GM12878 (cell line): ENCODE measurements at regions not wholly inside any gene's neighbourhood (a gene's known extent, or its start where the extent isn't known, plus 50 kb on each side); places are given as distances from the start of the nearest gene placed in this dataset.

Source experiments
- ATAC-seq: fragments of 200-7000 bp; cut with Tn5 transposase; 3 replicates; pipeline ENCODE4 v1.9.1; 2020; ENCODE audit warnings: mild to moderate bottlenecking, moderate library complexity
- BruUV-seq: library from RNA; stranded (reverse); fragments of 400-500 nt; replicated peaks from 2 replicates; lab custom pipeline; 2021; lab: Mats Ljungman, UMichigan
- CTCF ChIA-PET: fragments of 300-600 bp; sonication (Branson Sonifier 250); formaldehyde crosslinking; extraction: SDS; loops from one replicate; lab custom pipeline; 2021; ENCODE audit warnings: inconsistent platforms; lab: Yijun Ruan, JAX
- POLR2A ChIA-PET: fragments of 350-600 bp; formaldehyde crosslinking; extraction: SDS; loops from one replicate; lab custom pipeline; 2021; ENCODE audit warnings: inconsistent platforms; lab: Charles Lee
- RAD21 ChIA-PET: fragments of 300-600 bp; sonication (Branson Sonifier 250); formaldehyde crosslinking; loops from one replicate; lab custom pipeline; 2023; ENCODE audit warnings: antibody characterized with exemption; ENCODE audit not compliant: unreplicated experiment; lab: Charles Lee
- SMC1A ChIA-PET: fragments of 300-600 bp; sonication (Branson Sonifier 250); formaldehyde crosslinking; loops from one replicate; lab custom pipeline; 2023; ENCODE audit not compliant: unreplicated experiment, uncharacterized antibody; lab: Charles Lee
- DNase-seq: peaks from one replicate; pipeline ENCODE4 v3.0.0-alpha.2; 2011; ENCODE audit warnings: low read depth, low spot score
- FAIRE-seq: peaks from 3 replicates; lab custom pipeline; 2011; peaks lifted over from hg19 to GRCh38; lab: Jason Lieb, UNC
- H2AFZ ChIP-seq: 2 replicates; pipeline ENCODE4 v1.6.0; 2011; ENCODE audit warnings: low read depth, low read length, control low read depth; ENCODE audit not compliant: control insufficient read depth
- H3K27ac ChIP-seq: 2 replicates; pipeline ENCODE4 v1.5.1; 2011; ENCODE audit warnings: control low read depth; ENCODE audit not compliant: control insufficient read depth, insufficient read depth
- H3K27me3 ChIP-seq, 2 experiments: replicated peaks in 1 of 2; 2 replicates each; pipeline versions ENCODE4 v1.6.0 to v1.6.1; 2011; ENCODE audit warnings: low read length in 1 of 2; ENCODE audit not compliant: control insufficient read depth in 2 of 2, insufficient read depth in 2 of 2
- H3K36me3 ChIP-seq, 2 experiments: 2 replicates each; pipeline ENCODE4 v1.5.1; 2011; ENCODE audit warnings: low read length in 1 of 2; ENCODE audit not compliant: control insufficient read depth in 2 of 2, insufficient read depth in 2 of 2
- H3K4me1 ChIP-seq: 2 replicates; pipeline ENCODE4 v1.6.1; 2011; ENCODE audit warnings: mild to moderate bottlenecking, low read length, moderate library complexity, mixed read lengths; ENCODE audit not compliant: control insufficient read depth, insufficient read depth
- H3K4me2 ChIP-seq: 2 replicates; pipeline ENCODE4 v1.6.0; 2011; ENCODE audit warnings: control low read depth; ENCODE audit not compliant: control insufficient read depth, insufficient read depth
- H3K4me3 ChIP-seq: fragments of 200-600 bp; sonication (generic); 2 replicates; pipeline ENCODE4 v1.5.1; 2016
- H3K79me2 ChIP-seq: 2 replicates; pipeline ENCODE4 v1.6.0; 2011; ENCODE audit warnings: low read length; ENCODE audit not compliant: control insufficient read depth, insufficient read depth
- H3K9ac ChIP-seq: 2 replicates; pipeline ENCODE4 v1.8.0; 2011; ENCODE audit warnings: low read length, control low read depth, mixed read lengths; ENCODE audit not compliant: control insufficient read depth, insufficient read depth
- H3K9me3 ChIP-seq: replicated peaks from 3 replicates; pipeline ENCODE4 v1.5.1; 2011; ENCODE audit warnings: mild to moderate bottlenecking, low read length; ENCODE audit not compliant: control insufficient read depth, insufficient read depth
- H4K20me1 ChIP-seq: 2 replicates; pipeline ENCODE4 v1.6.0; 2011; ENCODE audit not compliant: control insufficient read depth, insufficient read depth
- ATF7 ChIP-seq: fragments of 450-650 bp; IDR thresholded peaks from 2 replicates; pipeline ENCODE4 v1.6.1; 2016; ENCODE audit warnings: low read depth, mild to moderate bottlenecking
- BCL11A ChIP-seq: IDR thresholded peaks from 2 replicates; pipeline ENCODE4 v1.6.1; 2011; ENCODE audit warnings: low read depth, low read length
- DPF2 ChIP-seq: fragments of 450-650 bp; IDR thresholded peaks from 2 replicates; pipeline ENCODE4 v1.6.1; 2017; ENCODE audit warnings: mild to moderate bottlenecking
- EP300 ChIP-seq, 2 experiments: fragments of 150-350 bp in 1 of 2; IDR thresholded peaks; 2 replicates each; pipeline ENCODE4 v1.6.1; 2011 to 2012; ENCODE audit warnings: low read depth in 2 of 2, low read length in 2 of 2, borderline replicate concordance in 1 of 2, improper control_type of control experiment in 1 of 2, inconsistent platforms in 1 of 2; ENCODE audit not compliant: control insufficient read depth in 1 of 2
- IKZF1 ChIP-seq: fragments of 450-650 bp; conservative IDR thresholded peaks from 2 replicates; pipeline ENCODE4 v1.6.1; 2017; ENCODE audit warnings: antibody characterized with exemption, mild to moderate bottlenecking
- MEF2B ChIP-seq: fragments of 450-650 bp; IDR thresholded peaks from 2 replicates; pipeline ENCODE4 v1.6.1; 2018; ENCODE audit warnings: mild to moderate bottlenecking, moderate library complexity; ENCODE audit not compliant: partially characterized antibody, poor library complexity, severe bottlenecking
- MTA2 ChIP-seq: fragments of 450-650 bp; IDR thresholded peaks from 2 replicates; pipeline ENCODE4 v1.6.1; 2016; ENCODE audit warnings: low read depth, mild to moderate bottlenecking, moderate library complexity
- MTA3 ChIP-seq: IDR thresholded peaks from 2 replicates; pipeline ENCODE4 v1.6.1; 2012; ENCODE audit warnings: low read length, inconsistent platforms, borderline replicate concordance
- NR2F1 ChIP-seq: fragments of 450-650 bp; conservative IDR thresholded peaks from 2 replicates; pipeline ENCODE4 v1.6.1; 2017; ENCODE audit warnings: mild to moderate bottlenecking
- ZNF274 ChIP-seq: IDR thresholded peaks from one replicate; pipeline ENCODE4 v1.8.0; 2011; ENCODE audit not compliant: insufficient read length, insufficient read depth
- WGBS: methylation state at CpG from one replicate; pipeline ENCODE4 v1.1.6; 2016; ENCODE audit warnings: low lambda C conversion rate; ENCODE audit not compliant: insufficient replicate concordance, insufficient coverage; ENCODE audit errors: missing lambda C conversion rate; 5-methylcytosine and 5-hydroxymethylcytosine counted together
- in situ Hi-C: fragments of 300-500 bp; cut with MboI; formaldehyde crosslinking; loops from 9 replicates; pipeline ENCODE4 v1.14.3; 2018; ENCODE audit warnings: mixed read lengths
- intact Hi-C: fragments of 100-400 bp; cut with micrococcal nuclease; formaldehyde crosslinking; loops from one replicate; pipeline ENCODE4 v1.14.2; 2022; ENCODE audit not compliant: unreplicated experiment

- TF ChIP-seq MTA2 (peak; percentile 63), EP300 (IDR thresholded peaks at IDR 0.05; ENCODE audit: borderline replicate concordance in 1 of 2, control insufficient read depth in 1 of 2, low read depth in 2 of 2, low read length in 2 of 2) (peak in 1 of 2 experiments; percentile 42; a peak in 1 of 4 replicates), ZNF274 (no peak), IKZF1 (0 out of 2 replicates have a peak, but pooled peaks have one; percentile 20), MEF2B (peak; percentile 12), DPF2 (peak; percentile 44; the same call in 1 of the 2 replicates), NR2F1 (no peak), MTA3 (no peak), BCL11A (0 out of 2 replicates have a peak, but pooled peaks have one; percentile 10), ATF7 (peak; percentile 56)
- in situ Hi-C loops (no loop called here), intact Hi-C loops (no loop called here)
- ChIA-PET POLR2A (interaction anchor here (0.8 to 1.6 kb wide), 2 partner anchors 8 to 29 kb away, joined by 4 read pairs; no protein-coding TSS in a partner anchor), CTCF (interaction anchor here (0.9 to 1.6 kb wide), 4 partner anchors 8 to 102 kb away, joined by 3 to 5 read pairs (median 3); no protein-coding TSS in a partner anchor), RAD21 (interaction anchor here (1.0 to 2.4 kb wide), 5 partner anchors 9 to 56 kb away, joined by 3 to 12 read pairs (median 3); no protein-coding TSS in a partner anchor), SMC1A (interaction anchor here (0.6 to 1.8 kb wide), 11 partner anchors 9 to 194 kb away, joined by 3 to 5 read pairs (median 3); no protein-coding TSS in a partner anchor)
- H3K4me2 ChIP-seq: no peak overlapping the region
- no peaks in the 10 kb centered on the region for H3K4me1 ChIP-seq
- H3K36me3 ChIP-seq: no peaks in the 10 kb centered on the region
- H3K4me3 ChIP-seq: no peak overlapping the region
- no peaks in the 10 kb centered on the region for H3K79me2 ChIP-seq
- FAIRE-seq (no peak), DNase-seq (no peak), ATAC-seq (peak; percentile 57)
- H2AFZ ChIP-seq: no peak overlapping the region
- WGBS: 7% methylated on average over 2 of the region's 2 CpGs
- BruUV-seq: no TSS peak
- no peaks in the 10 kb centered on the region for H3K9me3 ChIP-seq
- H3K27me3 ChIP-seq: no peaks in the 10 kb centered on the region
- H3K9ac ChIP-seq: no peak overlapping the region
- H3K27ac ChIP-seq: no peak overlapping the region
- H4K20me1 ChIP-seq: no peaks in the 10 kb centered on the region
Observed at GRCh38 chr13:105579821-105580710, 955.4 kb downstream of the EFNB2 start.
